ENCODE measurements at regions not wholly inside any gene's neighbourhood (a gene's known extent, or its start where the extent isn't known, plus 50 kb on each side); places are given as distances from the start of the nearest gene placed in this dataset.

GRCh38 chr20:10853731-10854130 is 179.9 kb upstream of the JAG1 start:
- no peak for ATAC-seq
- Mint-ChIP-seq H3K4me1 (peaks cover 5% of the 10 kb centered on the region), H3K36me3 (no peaks in the 10 kb centered on the region), H3K4me3 (no peak overlapping the region), H3K27ac (no peak overlapping the region), H3K27me3 (ENCODE audit: low read depth) (no peaks in the 10 kb centered on the region; the same call in 1 of the 2 replicates), H3K9me3 (no peaks in the 10 kb centered on the region)
- no peak for TF ChIP-seq TEAD1 (CRISPR knock-in tag; IDR thresholded peaks at IDR 0.05)
- no peak for TF ChIP-seq NFATC4 (CRISPR knock-in tag; IDR thresholded peaks at IDR 0.05)
- no peak for TF ChIP-seq MAX (CRISPR knock-in tag; IDR thresholded peaks at IDR 0.05)
- no peak for TF ChIP-seq NR1H2 (CRISPR knock-in tag; IDR thresholded peaks at IDR 0.05)
- TF ChIP-seq ZBTB43 (CRISPR knock-in tag; IDR thresholded peaks at IDR 0.05): no peak
- no peak for TF ChIP-seq ZNF532 (CRISPR knock-in tag; IDR thresholded peaks at IDR 0.05; ENCODE audit: borderline replicate concordance)
- TF ChIP-seq MYBL2 (CRISPR knock-in tag; IDR thresholded peaks at IDR 0.05): no peak
- TF ChIP-seq NR2C2 (CRISPR knock-in tag; IDR thresholded peaks at IDR 0.05): no peak
- TF ChIP-seq FOXJ3 (CRISPR knock-in tag; IDR thresholded peaks at IDR 0.05; ENCODE audit: borderline replicate concordance): no peak
- TF ChIP-seq GABPB1 (CRISPR knock-in tag; IDR thresholded peaks at IDR 0.05): no peak
- DNase-seq (ENCODE audit: low spot score): no peak
- ChIA-PET CTCF (interaction anchor here (0.6 to 0.7 kb wide), 2 partner anchors 59 to 289 kb away, joined by 3 read pairs; no protein-coding TSS in a partner anchor), POLR2A (no interaction called here)

- DNase-seq (ENCODE audit: low spot score): no peak
- TF ChIP-seq ZNF317 (CRISPR knock-in tag; IDR thresholded peaks at IDR 0.05; ENCODE audit: borderline replicate concordance, low read depth) (no peak), ZNF396 (CRISPR knock-in tag; IDR thresholded peaks at IDR 0.05; ENCODE audit: borderline replicate concordance) (no peak), PREB (CRISPR knock-in tag; IDR thresholded peaks at IDR 0.05; ENCODE audit: borderline replicate concordance) (no peak), JAZF1 (CRISPR knock-in tag; IDR thresholded peaks at IDR 0.05) (no peak), TCF7 (CRISPR knock-in tag; IDR thresholded peaks at IDR 0.05; ENCODE audit: low read depth) (no peak), TEAD1 (CRISPR knock-in tag; IDR thresholded peaks at IDR 0.05) (no peak), MXD4 (CRISPR knock-in tag; IDR thresholded peaks at IDR 0.05; ENCODE audit: borderline replicate concordance) (no peak), GABPB1 (CRISPR knock-in tag; IDR thresholded peaks at IDR 0.05) (no peak), GRHL2 (CRISPR knock-in tag; IDR thresholded peaks at IDR 0.05; ENCODE audit: insufficient replicate concordance, severe bottlenecking) (no peak)
- Mint-ChIP-seq H3K36me3 (no peaks in the 10 kb centered on the region), H3K27me3 (ENCODE audit: low read depth) (no peaks in the 10 kb centered on the region; the same call in 1 of the 2 replicates), H3K27ac (no peak overlapping the region), H3K4me3 (no peak overlapping the region), H3K9me3 (peaks cover 7% of the 10 kb centered on the region; the same call in 1 of the 2 replicates), H3K4me1 (no peaks in the 10 kb centered on the region)
- ATAC-seq: no peak
- CTCF ChIA-PET: no interaction called here
- POLR2A ChIA-PET: no interaction called here
Observed at GRCh38 chr20:10854976-10855375, 181.2 kb upstream of the JAG1 start.
